CD4-positive, alpha-beta T cell (primary cell): ENCODE measurements at regions not wholly inside any gene's neighbourhood (a gene's known extent, or its start where the extent isn't known, plus 50 kb on each side); places are given as distances from the start of the nearest gene placed in this dataset.

ENCODE experiments used
- ATAC-seq: fragments of 200-7000 bp; cut with Tn5 transposase; one replicate; pipeline ENCODE4 v1.10.0; 2022; ENCODE audit warnings: mild to moderate bottlenecking; ENCODE audit not compliant: poor library complexity
- CTCF ChIA-PET: fragments of 350-600 bp; sonication (Branson Sonifier 250); formaldehyde crosslinking; loops from one replicate; lab custom pipeline; 2021; ENCODE audit warnings: antibody characterized with exemption, inconsistent platforms; lab: Charles Lee
- POLR2A ChIA-PET: fragments of 350-600 bp; sonication (Branson Sonifier 250); formaldehyde crosslinking; loops from one replicate; lab custom pipeline; 2021; ENCODE audit warnings: antibody characterized with exemption, inconsistent platforms; lab: Charles Lee
- DNase-seq, 14 experiments: peaks; one replicate each; pipeline ENCODE4 v3.0.0-alpha.2; 2013 to 2020; ENCODE audit warnings: mixed read lengths in 2 of 14
- H3K27ac ChIP-seq, 2 donors: one replicate each; pipeline versions ENCODE4 v1.5.1 to v1.7.0; 2013; ENCODE audit warnings: low read length in 2 of 2, low read depth in 1 of 2, mild to moderate bottlenecking in 1 of 2
- H3K27me3 ChIP-seq, 2 experiments: 1 replicate in 1 of 2; 2 replicates in 1 of 2; pipeline versions ENCODE4 v1.6.1 to v1.7.0; 2013; ENCODE audit warnings: low read length in 2 of 2, control low read depth in 1 of 2, mild to moderate bottlenecking in 1 of 2, moderate library complexity in 1 of 2; ENCODE audit not compliant: insufficient read depth in 2 of 2, control insufficient read depth in 1 of 2
- H3K36me3 ChIP-seq: one replicate; pipeline ENCODE4 v1.6.1; 2013; ENCODE audit warnings: low read length, control low read depth; ENCODE audit not compliant: insufficient read depth
- H3K4me1 ChIP-seq: one replicate; pipeline ENCODE4 v1.6.1; 2013; ENCODE audit warnings: low read length, control low read depth; ENCODE audit not compliant: insufficient read depth
- H3K4me3 ChIP-seq: one replicate; pipeline ENCODE4 v1.5.1; 2013; ENCODE audit warnings: mild to moderate bottlenecking, low read length, moderate library complexity
- H3K9me3 ChIP-seq, 2 experiments: 1 replicate in 1 of 2; 2 replicates in 1 of 2; pipeline versions ENCODE4 v1.6.1 to v1.7.0; 2013; ENCODE audit warnings: low read length in 2 of 2, mild to moderate bottlenecking in 2 of 2, control low read depth in 1 of 2, moderate library complexity in 1 of 2; ENCODE audit not compliant: control insufficient read depth in 1 of 2, insufficient read depth in 1 of 2
- H3K27ac Mint-ChIP-seq: one replicate; pipeline ENCODE4 v1.8.0; 2020; ENCODE audit warnings: mixed read lengths
- H3K27me3 Mint-ChIP-seq: one replicate; pipeline ENCODE4 v1.8.0; 2021; ENCODE audit warnings: mixed read lengths
- H3K36me3 Mint-ChIP-seq: one replicate; pipeline ENCODE4 v1.8.0; 2021; ENCODE audit warnings: low read depth, mixed read lengths
- H3K4me1 Mint-ChIP-seq: one replicate; pipeline ENCODE4 v1.8.0; 2021; ENCODE audit warnings: low read depth, mixed read lengths
- H3K4me3 Mint-ChIP-seq: one replicate; pipeline ENCODE4 v1.8.0; 2020; ENCODE audit warnings: mild to moderate bottlenecking, mixed read lengths
- H3K9me3 Mint-ChIP-seq: one replicate; pipeline ENCODE4 v1.8.0; 2020; ENCODE audit warnings: mixed read lengths
- CTCF ChIP-seq: fragments of 200-600 bp; IDR thresholded peaks from one replicate; pipeline ENCODE4 v1.8.0; 2022; ENCODE audit warnings: antibody characterized with exemption, mild to moderate bottlenecking
- intact Hi-C, 2 experiments: fragments of 100-400 bp; cut with DNase I in 1 of 2; cut with micrococcal nuclease in 1 of 2; formaldehyde crosslinking; loops; one replicate each; pipeline versions ENCODE4 v1.15.1 to v1.9.0; 2023 to 2025; cut with DNase I, micrococcal nuclease

GRCh38 chr6:81655696-81656095 lies 96.8 kb downstream of the TENT5A start:
- Mint-ChIP-seq H3K4me1 (no peaks in the 10 kb centered on the region), H3K9me3 (no peaks in the 10 kb centered on the region), H3K36me3 (no peaks in the 10 kb centered on the region), H3K27ac (no peak overlapping the region), H3K4me3 (no peak overlapping the region), H3K27me3 (no peaks in the 10 kb centered on the region)
- Histone ChIP-seq H3K4me3 (no peak overlapping the region), H3K36me3 (no peaks in the 10 kb centered on the region), H3K27ac (no peak overlapping the region), H3K27me3 (no peaks in the 10 kb centered on the region), H3K9me3 (no peaks in the 10 kb centered on the region), H3K4me1 (no peaks in the 10 kb centered on the region)
- ATAC-seq (no peak), DNase-seq (no peak)
- intact Hi-C loops = no loop called here
- ChIA-PET POLR2A (no interaction called here), CTCF (no interaction called here)
- no peak for TF ChIP-seq CTCF

- no peaks in the 10 kb centered on the region for H3K36me3 Mint-ChIP-seq
- no peaks in the 10 kb centered on the region for H3K4me1 ChIP-seq
- H3K27ac Mint-ChIP-seq = no peak overlapping the region
Observed at GRCh38 chr6:81648502-81648901, 104.0 kb downstream of the TENT5A start.

GRCh38 chr6:81643156-81643555 lies 109.3 kb downstream of the TENT5A start:
- Mint-ChIP-seq H3K4me3 (no peak overlapping the region), H3K36me3 (no peaks in the 10 kb centered on the region), H3K4me1 (no peaks in the 10 kb centered on the region), H3K9me3 (peaks cover 14% of the 10 kb centered on the region), H3K27ac (no peak overlapping the region), H3K27me3 (no peaks in the 10 kb centered on the region)
- TF ChIP-seq CTCF = no peak
- Histone ChIP-seq H3K9me3 (peaks cover 0 to 10% of the 10 kb centered on the region in 2 experiments), H3K4me1 (no peaks in the 10 kb centered on the region), H3K27me3 (no peaks in the 10 kb centered on the region), H3K4me3 (no peak overlapping the region), H3K27ac (no peak overlapping the region), H3K36me3 (no peaks in the 10 kb centered on the region)
- ChIA-PET CTCF (no interaction called here), POLR2A (no interaction called here)
- no peak for ATAC-seq
- intact Hi-C loops = no loop called here
- DNase-seq = no peak

More at GRCh38 chr6:81648502-81648901, 104.0 kb downstream of the TENT5A start:
- ChIA-PET POLR2A (no interaction called here), CTCF (no interaction called here)
- no peak overlapping the region for H3K4me3 Mint-ChIP-seq
- Histone ChIP-seq H3K27me3 (no peaks in the 10 kb centered on the region), H3K36me3 (no peaks in the 10 kb centered on the region), H3K27ac (no peak overlapping the region), H3K9me3 (peaks cover 0 to 4% of the 10 kb centered on the region in 2 experiments), H3K4me3 (no peak overlapping the region)
- H3K27me3 Mint-ChIP-seq = no peaks in the 10 kb centered on the region
- no peaks in the 10 kb centered on the region for H3K4me1 Mint-ChIP-seq
- peaks cover 7% of the 10 kb centered on the region for H3K9me3 Mint-ChIP-seq
- no peak for TF ChIP-seq CTCF
- DNase-seq = no peak
- no peak for ATAC-seq
- intact Hi-C loops = no loop called here
